ENCODE measurements at regions not wholly inside any gene's neighbourhood (a gene's known extent, or its start where the extent isn't known, plus 50 kb on each side); places are given as distances from the start of the nearest gene placed in this dataset.
"Not testable (repeated sequence)": the region's sequence is repeated elsewhere in the genome, so short reads cannot be mapped to it uniquely, and the experiment has no call there.

- Histone ChIP-seq H3K36me3 (replicated peaks; ENCODE audit: control insufficient read depth, insufficient read depth, low read length) (no peaks in the 10 kb centered on the region), H3K4me3 (ENCODE audit: insufficient read depth, low read depth, low read length) (no peak overlapping the region), H3K27me3 (ENCODE audit: control insufficient read depth, insufficient read depth, low read length) (no peaks in the 10 kb centered on the region)
- no peak for DNase-seq
Measured at GRCh38 chr2:21757805-21758430, 634.1 kb downstream of the TDRD15 start.

- H3K36me3 ChIP-seq (replicated peaks; ENCODE audit: control insufficient read depth, insufficient read depth, low read length) = no peaks in the 10 kb centered on the region
- no peak for DNase-seq
- H3K27me3 ChIP-seq (ENCODE audit: control insufficient read depth, insufficient read depth, low read length) = no peaks in the 10 kb centered on the region
- no peak overlapping the region for H3K4me3 ChIP-seq (ENCODE audit: insufficient read depth, low read depth, low read length)
Measured at GRCh38 chr2:21759819-21760218, 636.1 kb downstream of the TDRD15 start.

DNA sequence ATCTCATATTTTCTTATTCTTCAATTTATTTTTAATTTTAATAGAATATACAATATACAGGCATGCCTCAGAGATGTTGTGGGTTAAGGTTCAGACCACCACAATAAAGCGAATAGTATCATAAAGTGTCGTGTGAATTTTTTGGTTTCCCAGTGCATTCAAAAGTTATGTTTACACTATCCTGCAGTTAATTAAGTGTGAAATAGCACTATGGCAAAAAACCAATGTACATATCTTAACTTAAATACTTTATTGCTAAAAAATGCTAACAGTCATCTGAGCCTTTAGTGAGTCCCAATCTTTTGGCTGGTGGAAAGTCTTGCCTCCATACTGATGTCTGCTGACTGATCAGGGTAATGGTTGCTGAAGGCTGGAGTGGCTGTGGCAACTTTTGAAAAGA is 637.6 kb downstream of the TDRD15 start:
- DNase-seq = no peak
- H3K4me3 ChIP-seq (ENCODE audit: insufficient read depth, low read depth, low read length) = no peak overlapping the region
- H3K27me3 ChIP-seq (ENCODE audit: control insufficient read depth, insufficient read depth, low read length) = no peaks in the 10 kb centered on the region
- no peaks in the 10 kb centered on the region for H3K36me3 ChIP-seq (replicated peaks; ENCODE audit: control insufficient read depth, insufficient read depth, low read length)

GRCh38 chr2:21763501-21763900 is 639.7 kb downstream of the TDRD15 start:
- Histone ChIP-seq H3K4me3 (ENCODE audit: insufficient read depth, low read depth, low read length) (no peak overlapping the region), H3K27me3 (ENCODE audit: control insufficient read depth, insufficient read depth, low read length) (no peaks in the 10 kb centered on the region), H3K36me3 (replicated peaks; ENCODE audit: control insufficient read depth, insufficient read depth, low read length) (no peaks in the 10 kb centered on the region)
- DNase-seq = no peak

DNA sequence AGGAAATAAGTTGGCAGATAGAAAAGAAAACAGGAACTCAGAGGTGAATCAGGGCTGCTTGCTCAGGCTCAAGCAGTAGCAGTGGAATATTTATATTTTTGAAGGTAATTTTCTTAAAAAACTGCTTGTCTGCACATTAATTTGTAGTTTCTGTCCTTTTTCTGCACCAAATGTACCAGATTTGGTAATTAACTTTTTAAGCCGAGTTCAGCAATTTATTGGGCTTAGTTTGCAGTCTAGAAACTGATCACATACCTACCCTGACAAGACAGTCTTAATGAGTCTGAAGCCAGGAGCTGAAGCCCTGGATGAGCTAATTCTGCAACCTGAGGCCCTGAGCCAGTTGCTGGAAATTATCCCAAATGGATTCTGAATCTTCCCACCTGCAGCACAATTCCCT is 647.0 kb downstream of the TDRD15 start:
- H3K4me3 ChIP-seq (ENCODE audit: insufficient read depth, low read depth, low read length) = no peak overlapping the region
- H3K36me3 ChIP-seq (replicated peaks; ENCODE audit: control insufficient read depth, insufficient read depth, low read length) = no peaks in the 10 kb centered on the region
- no peaks in the 10 kb centered on the region for H3K27me3 ChIP-seq (ENCODE audit: control insufficient read depth, insufficient read depth, low read length)
- no peak for DNase-seq

GRCh38 chr2:21772624-21773023 is 648.9 kb downstream of the TDRD15 start:
- no peak overlapping the region for H3K4me3 ChIP-seq (ENCODE audit: insufficient read depth, low read depth, low read length)
- H3K36me3 ChIP-seq (replicated peaks; ENCODE audit: control insufficient read depth, insufficient read depth, low read length) = no peaks in the 10 kb centered on the region
- no peak for DNase-seq
- H3K27me3 ChIP-seq (ENCODE audit: control insufficient read depth, insufficient read depth, low read length) = no peaks in the 10 kb centered on the region

DNA sequence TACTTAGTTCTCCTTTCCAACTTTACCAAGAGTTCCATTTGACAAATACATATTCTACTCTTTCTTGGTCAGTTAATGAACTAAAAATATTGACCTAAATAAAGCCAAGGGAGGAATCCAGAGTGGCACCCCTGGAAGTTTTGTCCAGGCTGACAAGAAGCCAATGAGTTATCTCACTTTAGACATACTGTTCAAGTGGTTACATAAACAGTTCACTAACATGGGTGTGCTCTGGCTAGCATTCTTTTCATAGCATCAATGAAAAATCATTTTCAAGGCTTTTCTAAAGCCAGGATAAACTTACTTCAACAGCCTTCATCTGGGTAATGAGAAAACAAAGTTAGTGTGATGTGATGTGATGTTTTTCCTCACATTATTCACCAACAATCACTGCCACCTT is 649.4 kb downstream of the TDRD15 start:
- Histone ChIP-seq H3K36me3 (replicated peaks; ENCODE audit: control insufficient read depth, insufficient read depth, low read length) (no peaks in the 10 kb centered on the region), H3K27me3 (ENCODE audit: control insufficient read depth, insufficient read depth, low read length) (no peaks in the 10 kb centered on the region), H3K4me3 (ENCODE audit: insufficient read depth, low read depth, low read length) (no peak overlapping the region)
- no peak for DNase-seq

DNA sequence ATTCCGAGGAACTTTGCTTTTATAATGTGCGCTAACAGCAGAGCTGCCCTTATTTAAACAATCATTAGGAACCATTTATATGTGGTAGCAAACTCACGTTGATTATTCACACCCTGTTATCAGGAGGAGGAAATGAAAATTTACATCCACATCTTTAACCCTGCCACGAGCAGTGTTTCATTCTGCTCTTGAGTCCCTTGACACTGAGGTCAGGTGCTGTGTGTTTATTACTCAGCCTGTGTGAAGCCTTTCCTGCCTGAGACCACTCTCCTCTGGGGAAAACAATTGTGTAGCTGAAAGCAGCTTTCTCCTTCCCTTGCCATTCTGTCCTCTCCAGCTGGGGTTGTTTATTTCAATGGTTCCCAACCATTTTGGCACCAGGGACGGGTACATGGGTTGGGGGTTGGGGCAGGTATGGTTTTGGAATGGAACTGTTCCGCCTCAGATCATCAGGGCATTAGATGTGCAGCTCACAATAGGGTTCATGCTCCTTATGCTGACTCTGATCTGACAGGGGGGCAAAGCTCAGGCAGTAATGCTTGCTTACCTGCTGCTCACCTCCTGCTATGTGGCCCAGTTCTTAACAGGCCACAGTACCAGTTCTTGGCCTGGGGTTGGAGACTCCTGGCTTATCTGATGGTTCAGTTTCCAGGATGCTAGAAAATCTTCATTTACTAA is 651.1 kb downstream of the TDRD15 start:
- no peak for DNase-seq
- Histone ChIP-seq H3K4me3 (ENCODE audit: insufficient read depth, low read depth, low read length) (no peak overlapping the region), H3K27me3 (ENCODE audit: control insufficient read depth, insufficient read depth, low read length) (no peaks in the 10 kb centered on the region), H3K36me3 (replicated peaks; ENCODE audit: control insufficient read depth, insufficient read depth, low read length) (no peaks in the 10 kb centered on the region)

DNA sequence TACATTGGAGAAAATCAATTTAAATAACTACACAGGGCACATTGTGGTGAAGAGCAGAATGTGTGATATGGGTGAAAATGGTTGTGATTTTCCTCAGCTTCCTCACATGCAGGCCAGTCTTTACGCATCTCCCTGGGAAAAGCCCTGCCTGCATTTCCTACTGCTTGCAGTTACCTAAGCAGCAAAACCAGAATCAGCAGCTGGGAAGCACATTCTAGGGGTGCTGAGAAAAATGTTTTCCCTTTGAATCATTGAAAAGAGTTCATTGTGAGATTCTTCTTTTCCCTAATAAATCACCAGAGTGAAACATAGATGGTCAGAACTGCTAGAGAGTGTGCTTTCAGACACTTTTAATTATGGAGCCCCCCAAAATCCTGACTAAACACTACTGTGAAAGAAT is 656.0 kb downstream of the TDRD15 start:
- no peak overlapping the region for H3K4me3 ChIP-seq (ENCODE audit: insufficient read depth, low read depth, low read length)
- no peaks in the 10 kb centered on the region for H3K36me3 ChIP-seq (replicated peaks; ENCODE audit: control insufficient read depth, insufficient read depth, low read length)
- H3K27me3 ChIP-seq (ENCODE audit: control insufficient read depth, insufficient read depth, low read length) = no peaks in the 10 kb centered on the region
- DNase-seq = no peak

DNA sequence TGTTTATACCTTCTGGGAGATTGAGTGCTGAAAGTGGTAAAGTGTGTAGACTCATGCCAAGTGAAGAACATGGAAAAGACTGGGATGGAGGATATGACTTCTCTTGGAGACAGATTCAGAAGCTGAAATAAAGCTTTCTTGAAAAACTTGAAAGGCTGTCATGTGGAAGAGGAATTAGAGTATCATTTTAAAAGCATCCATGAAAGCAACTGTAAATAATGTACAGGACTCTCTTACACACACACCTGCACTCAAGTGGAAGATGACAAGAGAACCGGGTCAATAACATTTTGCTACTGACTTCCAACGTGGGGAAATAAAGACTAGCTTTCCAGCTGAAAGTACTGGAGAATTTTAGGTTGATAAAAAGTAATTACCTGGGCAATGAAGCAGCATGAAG is 658.2 kb downstream of the TDRD15 start:
- Histone ChIP-seq H3K36me3 (replicated peaks; ENCODE audit: control insufficient read depth, insufficient read depth, low read length) (no peaks in the 10 kb centered on the region), H3K27me3 (ENCODE audit: control insufficient read depth, insufficient read depth, low read length) (no peaks in the 10 kb centered on the region), H3K4me3 (ENCODE audit: insufficient read depth, low read depth, low read length) (no peak overlapping the region)
- no peak for DNase-seq

GRCh38 chr2:21782866-21783265 is 659.1 kb downstream of the TDRD15 start:
- Histone ChIP-seq H3K27me3 (ENCODE audit: control insufficient read depth, insufficient read depth, low read length) (no peaks in the 10 kb centered on the region), H3K4me3 (ENCODE audit: insufficient read depth, low read depth, low read length) (no peak overlapping the region)
- DNase-seq = no peak

DNA sequence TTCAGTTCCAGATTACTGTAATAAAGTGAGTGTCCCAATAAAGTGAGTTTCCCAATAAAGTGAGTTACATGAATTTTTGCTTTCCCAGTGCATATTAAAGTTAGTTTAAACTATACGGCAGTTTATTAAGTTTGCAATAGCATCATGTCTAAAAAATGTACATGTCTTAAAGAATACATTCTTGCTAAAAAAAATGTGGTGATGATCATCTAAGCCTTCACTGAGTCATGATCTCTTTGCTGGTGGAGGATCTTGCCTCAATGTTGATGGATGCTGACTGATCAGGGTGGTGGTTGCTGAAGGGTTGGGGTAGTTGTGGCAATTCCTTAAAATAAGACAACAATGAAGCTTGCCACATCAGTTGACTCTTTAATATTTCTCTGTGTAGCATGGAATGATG is 664.2 kb downstream of the TDRD15 start:
- DNase-seq = no peak
- H3K4me3 ChIP-seq (ENCODE audit: insufficient read depth, low read depth, low read length) = no peak overlapping the region
- H3K36me3 ChIP-seq (replicated peaks; ENCODE audit: control insufficient read depth, insufficient read depth, low read length) = no peaks in the 10 kb centered on the region
- H3K27me3 ChIP-seq (ENCODE audit: control insufficient read depth, insufficient read depth, low read length) = no peaks in the 10 kb centered on the region

More at GRCh38 chr2:21782866-21783265, 659.1 kb downstream of the TDRD15 start:
- H3K36me3 ChIP-seq (replicated peaks; ENCODE audit: control insufficient read depth, insufficient read depth, low read length) = no peaks in the 10 kb centered on the region

DNA sequence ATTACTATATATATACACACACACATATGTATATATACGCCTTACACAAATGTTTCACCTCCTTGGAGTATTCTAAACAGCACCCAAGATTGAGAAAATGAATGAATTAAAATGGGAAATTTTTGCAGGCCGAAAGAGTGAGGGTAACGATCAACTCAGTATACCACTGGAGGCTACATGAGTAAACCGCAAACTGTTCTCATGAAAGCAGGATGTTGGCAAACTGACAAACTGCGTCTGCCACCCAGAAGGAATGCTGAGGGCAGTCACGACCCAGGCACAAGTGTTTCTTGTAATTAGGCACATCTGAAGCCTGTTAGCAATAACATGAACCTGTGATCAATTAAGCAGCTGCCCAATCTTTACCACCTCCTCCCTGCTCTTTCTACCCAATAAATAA is 666.5 kb downstream of the TDRD15 start:
- H3K36me3 ChIP-seq (replicated peaks; ENCODE audit: control insufficient read depth, insufficient read depth, low read length); DNase-seq; H3K27me3 ChIP-seq (ENCODE audit: control insufficient read depth, insufficient read depth, low read length): not testable (repeated sequence)

DNA sequence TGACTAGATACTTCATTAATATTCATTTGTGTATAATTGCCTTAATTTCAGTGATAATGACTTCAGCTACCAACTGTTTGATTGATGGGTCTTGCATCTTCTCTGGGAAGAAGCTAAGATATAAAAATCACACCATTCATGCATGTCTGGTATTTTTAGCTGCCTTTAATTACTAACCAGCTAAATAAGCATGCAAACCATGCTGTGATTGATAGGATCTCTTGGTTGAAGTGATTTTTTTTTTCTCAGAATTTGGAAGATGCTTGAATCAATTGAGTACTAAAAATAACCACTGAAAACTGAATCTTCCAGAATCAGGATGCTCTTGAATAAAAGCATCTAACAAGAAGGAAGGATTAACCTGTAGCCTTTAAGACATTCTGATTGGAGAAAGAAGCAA is 668.8 kb downstream of the TDRD15 start:
- no peak overlapping the region for H3K4me3 ChIP-seq (ENCODE audit: insufficient read depth, low read depth, low read length)
- DNase-seq = no peak
- no peaks in the 10 kb centered on the region for H3K27me3 ChIP-seq (ENCODE audit: control insufficient read depth, insufficient read depth, low read length)
- no peaks in the 10 kb centered on the region for H3K36me3 ChIP-seq (replicated peaks; ENCODE audit: control insufficient read depth, insufficient read depth, low read length)

More for the DNA sequence above, 666.5 kb downstream of the TDRD15 start:
- not testable (repeated sequence) for H3K4me3 ChIP-seq (ENCODE audit: insufficient read depth, low read depth, low read length)

DNA sequence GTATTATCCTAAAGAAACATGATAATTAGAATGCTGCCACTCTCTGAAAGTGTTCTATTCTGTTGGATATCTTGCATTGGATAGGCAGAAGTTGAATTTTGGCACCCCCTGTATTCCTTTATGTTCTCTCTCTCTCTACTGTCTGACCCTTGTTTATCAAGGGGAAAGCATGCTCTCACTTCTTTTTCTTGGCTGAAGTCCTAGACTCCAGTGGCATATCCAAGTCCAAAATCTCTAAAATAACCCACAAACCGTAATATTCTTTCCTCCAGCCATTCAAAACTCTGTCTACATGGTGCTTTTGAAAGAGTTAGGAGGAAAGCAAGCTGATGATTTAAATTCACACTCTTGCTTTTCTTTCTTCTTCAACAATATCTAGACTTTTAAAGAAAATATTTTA is 669.7 kb downstream of the TDRD15 start:
- no peak overlapping the region for H3K4me3 ChIP-seq (ENCODE audit: insufficient read depth, low read depth, low read length)

More for the DNA sequence above, 669.7 kb downstream of the TDRD15 start:
- Histone ChIP-seq H3K36me3 (replicated peaks; ENCODE audit: control insufficient read depth, insufficient read depth, low read length) (no peaks in the 10 kb centered on the region), H3K27me3 (ENCODE audit: control insufficient read depth, insufficient read depth, low read length) (no peaks in the 10 kb centered on the region)
- DNase-seq = no peak

Measured in H7 (cell line).